ENCODE measurements at regions not wholly inside any gene's neighbourhood (a gene's known extent, or its start where the extent isn't known, plus 50 kb on each side); places are given as distances from the start of the nearest gene placed in this dataset.
"Not testable (repeated sequence)": the region's sequence is repeated elsewhere in the genome, so short reads cannot be mapped to it uniquely, and the experiment has no call there.

DNA sequence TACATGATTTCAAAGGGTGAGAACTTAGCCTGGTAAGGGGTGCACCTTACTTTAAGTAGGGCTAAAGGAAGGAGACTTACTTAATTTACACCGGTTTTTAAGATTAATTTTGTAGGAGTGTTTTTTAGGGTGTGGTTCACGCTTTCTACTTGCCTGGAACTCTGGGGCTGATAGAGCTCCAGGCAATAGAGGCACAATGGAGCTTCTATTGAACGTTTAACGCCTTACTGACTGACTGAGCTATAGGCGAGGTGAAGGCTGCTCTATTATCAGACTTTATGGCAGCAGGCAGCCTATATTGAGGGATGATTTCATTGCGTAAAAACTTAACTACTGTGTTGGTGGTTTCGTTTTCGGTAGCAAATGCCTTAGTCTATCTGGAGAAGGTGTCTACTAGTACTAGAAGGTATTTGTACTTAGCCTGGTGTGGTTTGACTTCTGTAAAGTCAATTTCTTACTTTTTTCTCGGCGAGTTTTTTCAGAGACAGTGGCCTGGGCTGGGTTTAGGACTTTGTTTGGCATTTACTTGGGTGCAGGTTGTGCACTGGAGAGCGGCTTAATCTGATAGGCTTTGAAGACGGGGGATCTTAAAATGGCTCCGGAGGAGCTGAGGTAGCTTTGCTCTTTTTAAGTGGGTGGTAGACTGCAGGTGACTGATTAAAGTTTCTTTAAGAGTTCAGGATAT is 119.7 kb downstream of the UNC93B1 start:
- H3K4me3 ChIP-seq (ENCODE audit: low read length in 3 of 3); intact Hi-C loops (cut with DNase I); H3K9ac ChIP-seq (ENCODE audit: low read length in 3 of 3); H3K27me3 ChIP-seq (ENCODE audit: control insufficient read depth, insufficient read depth, low read length); H3K4me1 ChIP-seq (ENCODE audit: control insufficient read depth in 2 of 3, insufficient read depth in 2 of 3, low read depth in 1 of 3, low read length in 3 of 3); H3K36me3 ChIP-seq (ENCODE audit: control insufficient read depth in 2 of 3, insufficient read depth in 3 of 3, low read length in 3 of 3); H3K27ac ChIP-seq (ENCODE audit: low read depth in 2 of 2, low read length in 2 of 2); H3K9me3 ChIP-seq (ENCODE audit: control insufficient read depth in 2 of 3, insufficient read depth in 1 of 3, low read length in 3 of 3); DNase-seq; FAIRE-seq: not testable (repeated sequence)

DNA sequence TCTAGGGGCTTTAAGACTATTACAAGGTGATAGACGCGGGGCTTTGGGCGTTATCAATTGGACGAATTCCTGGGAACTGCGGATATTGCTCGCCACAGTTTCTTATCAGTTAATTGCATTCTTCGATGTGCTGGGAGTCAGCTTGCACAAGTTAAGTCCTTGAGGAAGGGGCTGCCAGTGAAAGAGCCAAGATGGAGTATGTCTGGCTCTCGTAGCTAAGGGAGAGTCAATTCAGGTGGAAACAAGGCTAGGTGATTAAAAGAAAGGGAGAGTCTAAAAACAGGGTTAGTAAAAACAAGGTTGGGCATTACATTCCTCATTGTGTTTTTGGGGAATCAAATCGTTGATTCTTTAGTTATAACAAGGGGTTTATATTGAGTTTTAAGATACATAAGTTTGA is 121.6 kb downstream of the UNC93B1 start:
- FAIRE-seq; H3K4me3 ChIP-seq (ENCODE audit: low read length in 3 of 3); H3K27me3 ChIP-seq (ENCODE audit: control insufficient read depth, insufficient read depth, low read length); H3K9me3 ChIP-seq (ENCODE audit: control insufficient read depth in 2 of 3, insufficient read depth in 1 of 3, low read length in 3 of 3); H3K27ac ChIP-seq (ENCODE audit: low read depth in 2 of 2, low read length in 2 of 2); H3K4me1 ChIP-seq (ENCODE audit: control insufficient read depth in 2 of 3, insufficient read depth in 2 of 3, low read depth in 1 of 3, low read length in 3 of 3); intact Hi-C loops (cut with DNase I); H3K36me3 ChIP-seq (ENCODE audit: control insufficient read depth in 2 of 3, insufficient read depth in 3 of 3, low read length in 3 of 3); DNase-seq; H3K9ac ChIP-seq (ENCODE audit: low read length in 3 of 3): not testable (repeated sequence)

DNA sequence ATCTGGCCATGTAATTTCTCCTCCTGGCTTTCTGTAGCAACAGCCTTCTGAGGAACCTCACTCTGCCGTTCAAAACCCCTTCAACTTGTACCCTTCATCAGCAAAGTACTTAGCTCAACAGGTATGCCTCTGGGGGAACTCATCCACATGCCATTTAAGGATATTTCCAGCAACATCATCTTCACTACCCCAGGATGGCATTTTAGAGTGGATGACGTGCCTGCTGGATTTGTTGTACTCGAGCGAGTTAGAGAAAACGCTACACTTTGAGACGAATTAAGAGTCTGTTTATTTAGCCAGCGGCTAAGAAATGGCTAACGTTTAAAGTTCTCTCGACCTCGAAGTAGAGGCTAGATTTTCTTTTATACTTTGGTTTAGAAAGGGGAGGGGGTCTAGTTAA is 122.1 kb downstream of the UNC93B1 start:
- H3K4me3 ChIP-seq (ENCODE audit: low read length in 3 of 3); H3K4me1 ChIP-seq (ENCODE audit: control insufficient read depth in 2 of 3, insufficient read depth in 2 of 3, low read depth in 1 of 3, low read length in 3 of 3); FAIRE-seq; H3K9ac ChIP-seq (ENCODE audit: low read length in 3 of 3); intact Hi-C loops (cut with DNase I); H3K27ac ChIP-seq (ENCODE audit: low read depth in 2 of 2, low read length in 2 of 2); H3K36me3 ChIP-seq (ENCODE audit: control insufficient read depth in 2 of 3, insufficient read depth in 3 of 3, low read length in 3 of 3); H3K9me3 ChIP-seq (ENCODE audit: control insufficient read depth in 2 of 3, insufficient read depth in 1 of 3, low read length in 3 of 3); DNase-seq; H3K27me3 ChIP-seq (ENCODE audit: control insufficient read depth, insufficient read depth, low read length): not testable (repeated sequence)

DNA sequence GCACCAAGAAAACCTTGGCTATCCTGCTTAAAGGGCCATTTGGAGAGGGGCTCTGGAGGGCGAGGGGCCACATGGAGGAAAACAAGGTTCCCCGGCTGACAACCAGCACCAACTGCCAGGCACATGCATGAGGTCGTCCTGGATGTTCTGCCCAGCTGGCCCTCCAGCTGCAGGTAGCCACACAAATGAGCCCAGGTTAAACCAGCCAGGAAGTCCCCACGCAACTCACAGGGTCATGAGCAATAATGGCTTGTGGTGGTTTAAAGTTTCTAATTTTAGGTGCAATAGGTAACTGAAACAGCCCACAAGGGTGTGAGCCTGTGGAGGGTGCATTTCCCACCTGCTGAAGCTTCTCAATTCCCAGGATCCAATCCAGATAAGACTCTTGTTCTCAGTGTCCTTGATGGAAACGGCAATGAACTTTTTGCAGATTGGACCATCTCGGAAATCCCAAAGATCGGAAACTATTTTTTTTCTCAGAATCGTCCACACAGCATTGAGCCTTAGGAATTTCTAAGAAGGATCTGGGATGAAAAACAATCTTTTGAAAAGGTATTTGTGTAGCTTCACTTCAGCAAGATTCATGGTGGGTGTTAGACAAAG is 123.2 kb downstream of the UNC93B1 start:
- H3K4me1 ChIP-seq (ENCODE audit: control insufficient read depth in 2 of 3, insufficient read depth in 2 of 3, low read depth in 1 of 3, low read length in 3 of 3); FAIRE-seq; H3K4me3 ChIP-seq (ENCODE audit: low read length in 3 of 3); H3K27ac ChIP-seq (ENCODE audit: low read depth in 2 of 2, low read length in 2 of 2); H3K9ac ChIP-seq (ENCODE audit: low read length in 3 of 3); intact Hi-C loops (cut with DNase I); H3K27me3 ChIP-seq (ENCODE audit: control insufficient read depth, insufficient read depth, low read length); H3K36me3 ChIP-seq (ENCODE audit: control insufficient read depth in 2 of 3, insufficient read depth in 3 of 3, low read length in 3 of 3); H3K9me3 ChIP-seq (ENCODE audit: control insufficient read depth in 2 of 3, insufficient read depth in 1 of 3, low read length in 3 of 3); DNase-seq: not testable (repeated sequence)

DNA sequence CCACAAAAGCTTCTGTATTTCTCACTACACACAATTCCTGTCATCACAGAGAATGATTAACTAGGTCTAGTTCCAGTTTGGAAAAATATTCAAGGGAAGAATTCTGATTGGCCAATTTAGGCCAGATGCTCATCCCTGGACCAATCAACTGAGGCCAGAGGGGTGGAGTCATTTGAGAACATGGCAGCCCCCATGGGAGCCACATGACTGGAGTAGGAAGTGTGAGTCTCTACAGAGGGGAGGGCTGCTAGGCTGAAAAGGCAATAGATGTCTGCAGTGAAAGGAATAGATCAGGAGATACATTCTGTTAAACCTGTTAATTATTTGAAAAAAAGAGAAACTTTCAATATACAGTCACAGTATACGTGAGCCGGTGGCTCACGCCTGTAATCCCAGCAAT is 125.2 kb downstream of the UNC93B1 start:
- H3K36me3 ChIP-seq (ENCODE audit: control insufficient read depth in 2 of 3, insufficient read depth in 3 of 3, low read length in 3 of 3); DNase-seq; H3K4me3 ChIP-seq (ENCODE audit: low read length in 3 of 3); H3K27ac ChIP-seq (ENCODE audit: low read depth in 2 of 2, low read length in 2 of 2); H3K27me3 ChIP-seq (ENCODE audit: control insufficient read depth, insufficient read depth, low read length); H3K9me3 ChIP-seq (ENCODE audit: control insufficient read depth in 2 of 3, insufficient read depth in 1 of 3, low read length in 3 of 3); intact Hi-C loops (cut with DNase I); H3K9ac ChIP-seq (ENCODE audit: low read length in 3 of 3); FAIRE-seq; H3K4me1 ChIP-seq (ENCODE audit: control insufficient read depth in 2 of 3, insufficient read depth in 2 of 3, low read depth in 1 of 3, low read length in 3 of 3): not testable (repeated sequence)

DNA sequence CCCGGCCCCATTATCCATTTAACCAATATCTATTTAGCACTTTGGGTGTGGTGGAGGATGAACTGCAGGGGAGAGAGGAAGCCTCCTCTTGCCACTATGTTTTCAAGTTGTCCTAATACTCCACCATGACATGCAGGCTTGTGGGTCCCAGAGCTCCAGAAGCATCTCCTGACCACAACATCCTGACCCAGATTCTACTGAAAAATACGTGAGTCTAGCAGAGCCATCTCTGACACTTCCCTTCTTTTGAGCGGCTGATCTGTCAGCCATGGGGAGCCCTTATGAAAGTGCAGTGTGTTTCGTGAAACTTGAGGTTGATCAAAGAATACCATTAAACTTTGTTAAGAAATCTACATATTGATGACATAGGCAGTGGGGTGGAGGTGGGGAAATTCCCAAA is 126.6 kb downstream of the UNC93B1 start:
- H3K27me3 ChIP-seq (ENCODE audit: control insufficient read depth, insufficient read depth, low read length); H3K9ac ChIP-seq (ENCODE audit: low read length in 3 of 3); H3K27ac ChIP-seq (ENCODE audit: low read depth in 2 of 2, low read length in 2 of 2); H3K4me1 ChIP-seq (ENCODE audit: control insufficient read depth in 2 of 3, insufficient read depth in 2 of 3, low read depth in 1 of 3, low read length in 3 of 3); H3K4me3 ChIP-seq (ENCODE audit: low read length in 3 of 3); H3K36me3 ChIP-seq (ENCODE audit: control insufficient read depth in 2 of 3, insufficient read depth in 3 of 3, low read length in 3 of 3); H3K9me3 ChIP-seq (ENCODE audit: control insufficient read depth in 2 of 3, insufficient read depth in 1 of 3, low read length in 3 of 3); FAIRE-seq; intact Hi-C loops (cut with DNase I); DNase-seq: not testable (repeated sequence)

DNA sequence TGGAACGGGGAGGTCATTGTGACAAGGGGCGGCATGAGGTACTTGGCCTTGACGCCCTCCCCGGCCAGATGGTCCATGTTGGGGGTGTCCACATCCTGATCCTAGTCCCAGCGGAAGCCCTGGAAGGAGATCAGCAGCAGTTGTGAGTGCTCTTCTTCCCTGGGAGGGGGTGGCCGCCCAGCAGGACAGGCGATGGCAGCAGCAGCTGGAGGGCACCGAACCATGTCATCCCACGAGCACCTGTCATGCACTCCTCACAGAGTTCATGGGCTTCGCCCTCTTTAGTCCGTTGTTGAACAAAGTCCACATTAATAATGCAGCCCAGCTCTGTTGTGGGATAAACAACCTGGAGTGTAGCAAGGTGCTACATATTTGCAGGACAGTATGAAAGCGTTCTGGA is 130.7 kb downstream of the UNC93B1 start:
- H3K4me1 ChIP-seq (ENCODE audit: control insufficient read depth in 2 of 3, insufficient read depth in 2 of 3, low read depth in 1 of 3, low read length in 3 of 3); intact Hi-C loops (cut with DNase I); H3K4me3 ChIP-seq (ENCODE audit: low read length in 3 of 3); H3K36me3 ChIP-seq (ENCODE audit: control insufficient read depth in 2 of 3, insufficient read depth in 3 of 3, low read length in 3 of 3); H3K27ac ChIP-seq (ENCODE audit: low read depth in 2 of 2, low read length in 2 of 2); H3K9ac ChIP-seq (ENCODE audit: low read length in 3 of 3); H3K27me3 ChIP-seq (ENCODE audit: control insufficient read depth, insufficient read depth, low read length); FAIRE-seq; H3K9me3 ChIP-seq (ENCODE audit: control insufficient read depth in 2 of 3, insufficient read depth in 1 of 3, low read length in 3 of 3); DNase-seq: not testable (repeated sequence)

DNA sequence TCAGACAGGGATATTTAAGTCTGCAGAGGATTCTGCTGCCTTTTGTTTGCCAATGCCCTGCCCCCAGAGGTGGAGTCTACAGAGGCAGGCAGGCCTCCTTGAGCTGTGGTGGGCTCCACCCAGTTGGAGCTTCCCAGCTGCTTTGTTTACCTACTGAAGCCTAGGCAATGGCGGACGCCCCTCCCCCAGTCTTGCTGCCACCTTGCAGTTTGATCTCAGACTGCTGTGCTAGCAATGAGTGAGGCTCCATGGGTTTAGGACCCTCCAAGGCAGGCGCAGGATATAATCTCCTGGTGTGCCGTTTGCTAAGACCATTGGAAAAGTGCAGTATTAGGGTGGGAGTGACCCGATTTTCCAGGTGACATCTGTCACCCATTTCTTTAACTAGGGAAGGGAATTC is 132.7 kb downstream of the UNC93B1 start:
- H3K9me3 ChIP-seq (ENCODE audit: control insufficient read depth in 2 of 3, insufficient read depth in 1 of 3, low read length in 3 of 3); H3K36me3 ChIP-seq (ENCODE audit: control insufficient read depth in 2 of 3, insufficient read depth in 3 of 3, low read length in 3 of 3); intact Hi-C loops (cut with DNase I); FAIRE-seq; H3K4me3 ChIP-seq (ENCODE audit: low read length in 3 of 3); H3K27ac ChIP-seq (ENCODE audit: low read depth in 2 of 2, low read length in 2 of 2); H3K9ac ChIP-seq (ENCODE audit: low read length in 3 of 3); H3K4me1 ChIP-seq (ENCODE audit: control insufficient read depth in 2 of 3, insufficient read depth in 2 of 3, low read depth in 1 of 3, low read length in 3 of 3); H3K27me3 ChIP-seq (ENCODE audit: control insufficient read depth, insufficient read depth, low read length); DNase-seq: not testable (repeated sequence)
